OCI-LY1 (cell line): ENCODE measurements at regions not wholly inside any gene's neighbourhood (a gene's known extent, or its start where the extent isn't known, plus 50 kb on each side); places are given as distances from the start of the nearest gene placed in this dataset.

Source experiments
- EZH2 ChIP-seq: fragments of 200-600 bp; sonication (generic), shearing (Covaris generic); IDR thresholded peaks from 2 replicates; pipeline ENCODE4 v1.8.0; 2017; ENCODE audit warnings: borderline replicate concordance, mixed run types, mild to moderate bottlenecking, antibody characterized with exemption, low read length, moderate library complexity, mixed read lengths
- TF ChIP-seq, protein P1 (sequence below): fragments of 200-600 bp; sonication (generic), shearing (Covaris generic); IDR thresholded peaks from 2 replicates; pipeline ENCODE4 v1.5.1; 2017; ENCODE audit warnings: mild to moderate bottlenecking, antibody characterized with exemption, low read length, moderate library complexity, mixed read lengths

DNA sequence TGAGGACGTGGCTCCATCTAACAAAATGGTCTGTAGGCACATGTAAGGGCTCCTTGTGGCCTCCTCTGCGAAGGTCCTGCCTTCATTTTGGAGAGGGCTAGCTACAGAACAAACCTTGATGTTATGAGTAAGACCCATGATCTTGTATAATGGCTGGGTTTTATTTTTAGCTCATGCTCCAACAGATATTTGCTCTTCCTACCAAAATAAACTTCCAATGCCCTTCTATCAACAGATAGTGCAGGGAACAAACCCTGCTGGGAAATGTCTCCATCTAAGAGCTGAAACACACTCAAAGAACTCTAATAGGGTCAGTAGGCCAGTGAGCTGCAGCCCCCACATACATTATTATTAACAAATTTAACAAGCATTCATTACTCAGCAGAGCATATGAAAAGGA, 189.5 kb downstream of the LURAP1L start:
- TF ChIP-seq, protein P1, sequence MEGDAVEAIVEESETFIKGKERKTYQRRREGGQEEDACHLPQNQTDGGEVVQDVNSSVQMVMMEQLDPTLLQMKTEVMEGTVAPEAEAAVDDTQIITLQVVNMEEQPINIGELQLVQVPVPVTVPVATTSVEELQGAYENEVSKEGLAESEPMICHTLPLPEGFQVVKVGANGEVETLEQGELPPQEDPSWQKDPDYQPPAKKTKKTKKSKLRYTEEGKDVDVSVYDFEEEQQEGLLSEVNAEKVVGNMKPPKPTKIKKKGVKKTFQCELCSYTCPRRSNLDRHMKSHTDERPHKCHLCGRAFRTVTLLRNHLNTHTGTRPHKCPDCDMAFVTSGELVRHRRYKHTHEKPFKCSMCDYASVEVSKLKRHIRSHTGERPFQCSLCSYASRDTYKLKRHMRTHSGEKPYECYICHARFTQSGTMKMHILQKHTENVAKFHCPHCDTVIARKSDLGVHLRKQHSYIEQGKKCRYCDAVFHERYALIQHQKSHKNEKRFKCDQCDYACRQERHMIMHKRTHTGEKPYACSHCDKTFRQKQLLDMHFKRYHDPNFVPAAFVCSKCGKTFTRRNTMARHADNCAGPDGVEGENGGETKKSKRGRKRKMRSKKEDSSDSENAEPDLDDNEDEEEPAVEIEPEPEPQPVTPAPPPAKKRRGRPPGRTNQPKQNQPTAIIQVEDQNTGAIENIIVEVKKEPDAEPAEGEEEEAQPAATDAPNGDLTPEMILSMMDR = no peak
- TF ChIP-seq EZH2 = no peak
